HG02763 (cell line): ENCODE measurements at regions not wholly inside any gene's neighbourhood (a gene's known extent, or its start where the extent isn't known, plus 50 kb on each side); places are given as distances from the start of the nearest gene placed in this dataset.
"Not testable (repeated sequence)": the region's sequence is repeated elsewhere in the genome, so short reads cannot be mapped to it uniquely, and the experiment has no call there.

ENCODE experiments used
- ATAC-seq: cut with Tn5 transposase; IDR thresholded peaks from one replicate; pipeline ENCODE4 v1.9.1; 2021; ENCODE audit warnings: mild to moderate bottlenecking, moderate library complexity; ENCODE audit not compliant: unreplicated experiment

DNA sequence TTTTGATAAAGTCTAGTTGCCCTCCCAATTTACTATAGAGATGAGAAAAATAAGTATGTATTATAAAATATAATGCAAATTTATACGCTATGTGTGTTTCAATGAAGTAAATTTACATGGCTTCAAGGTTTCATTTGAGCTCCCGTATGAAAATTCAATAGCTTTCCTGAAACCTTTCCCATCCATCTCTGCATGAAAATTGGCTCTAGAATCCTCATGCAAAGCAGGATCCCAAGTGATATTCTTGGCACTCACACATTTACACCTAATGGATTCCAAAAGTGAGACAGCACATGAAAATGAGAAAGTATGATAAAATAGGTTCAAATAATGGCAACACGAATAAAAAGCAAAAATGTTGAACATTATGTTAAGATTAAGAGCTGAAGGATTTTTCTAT is 1595.8 kb upstream of the SEL1L start:
- ATAC-seq, result no peak

GRCh38 chr14:83133981-83134645 is 1600.5 kb upstream of the SEL1L start:
- no peak for ATAC-seq

DNA sequence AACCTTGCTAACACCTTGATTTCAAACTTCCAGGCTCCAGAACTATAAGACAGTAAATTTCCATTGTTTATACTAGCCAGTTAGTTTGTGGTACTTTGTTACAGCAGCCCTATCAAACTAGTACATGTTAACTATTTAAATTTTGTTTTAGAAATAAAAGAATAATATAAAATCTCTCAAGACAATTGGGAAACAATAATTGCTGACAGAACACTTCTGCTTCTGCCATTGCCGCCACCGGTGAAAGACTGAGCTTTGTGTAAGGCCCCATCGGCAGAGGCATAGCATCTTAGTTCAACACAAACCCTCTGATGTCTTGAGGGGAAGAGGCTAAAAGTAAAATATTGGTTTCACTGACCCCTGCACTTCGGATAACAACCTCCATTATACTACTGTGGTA is 1607.1 kb upstream of the SEL1L start:
- ATAC-seq, result no peak

GRCh38 chr14:83147006-83147405 is 1613.4 kb upstream of the SEL1L start:
- no peak for ATAC-seq

DNA sequence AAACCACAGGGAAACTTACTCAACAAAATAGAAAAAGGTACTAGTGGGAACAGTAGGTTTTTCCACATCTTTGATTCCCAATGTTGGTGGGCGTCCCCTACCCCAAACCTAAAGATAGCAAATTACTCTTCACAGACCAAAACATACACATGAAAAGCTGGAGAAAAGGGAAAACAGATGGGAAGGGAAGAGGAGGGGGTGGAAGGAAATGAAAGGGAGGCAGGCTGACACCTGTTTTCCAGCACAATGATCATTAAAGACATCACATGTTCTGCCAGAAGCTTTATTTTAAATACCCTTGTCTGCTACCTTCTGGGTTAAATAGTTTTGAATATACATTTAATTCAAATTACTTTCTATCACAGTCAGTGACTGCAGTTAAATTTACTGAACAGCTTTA is 1617.9 kb upstream of the SEL1L start:
- no peak for ATAC-seq

GRCh38 chr14:83153081-83153480 is 1619.4 kb upstream of the SEL1L start:
- no peak for ATAC-seq

- ATAC-seq, result no peak
These were observed 1628.8 kb upstream of the SEL1L start for GRCh38 chr14:83162361-83162929.

GRCh38 chr14:83163016-83163415 is 1629.4 kb upstream of the SEL1L start:
- no peak for ATAC-seq

GRCh38 chr14:83164016-83164415 is 1630.4 kb upstream of the SEL1L start:
- no peak for ATAC-seq

DNA sequence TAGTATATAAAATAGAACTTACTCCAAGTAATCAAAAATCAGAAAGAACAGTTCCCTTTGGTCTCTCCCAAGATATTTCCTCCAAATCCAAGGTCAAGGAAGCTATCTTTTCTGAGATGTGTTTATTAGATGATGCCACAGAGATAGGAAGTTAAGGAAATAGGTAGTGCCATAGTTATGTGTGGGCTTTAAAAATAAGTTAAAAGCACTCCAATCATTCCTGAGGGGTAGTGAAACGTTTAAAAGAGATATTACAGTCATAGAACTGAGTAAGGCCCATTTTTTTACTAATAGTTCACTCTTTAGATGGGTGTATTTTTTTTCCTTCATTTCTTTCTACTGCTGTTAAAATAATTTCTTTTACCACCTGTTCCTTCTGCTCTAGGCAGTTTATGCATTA is 1630.9 kb upstream of the SEL1L start:
- no peak for ATAC-seq

- ATAC-seq, result no peak
These were observed 1636.5 kb upstream of the SEL1L start for GRCh38 chr14:83170165-83170564.

DNA sequence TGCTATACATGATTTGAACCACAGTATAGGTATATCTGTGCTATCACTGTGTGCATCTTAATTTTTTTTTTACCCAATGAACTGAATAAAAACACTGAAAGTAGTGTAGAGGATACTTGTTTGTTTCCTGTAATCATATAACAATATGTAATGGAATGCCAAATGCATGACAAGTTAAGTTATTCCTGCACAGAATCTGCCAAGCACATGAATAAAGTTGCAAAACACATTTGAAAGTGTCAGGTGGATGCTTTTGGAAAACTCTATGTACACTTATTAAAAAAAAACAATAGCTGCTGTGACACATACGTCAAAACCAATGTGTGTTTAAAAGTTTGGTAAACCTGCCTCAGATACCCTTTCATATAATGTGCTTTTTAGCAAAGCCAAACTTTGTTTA is 1638.1 kb upstream of the SEL1L start:
- ATAC-seq, result no peak

DNA sequence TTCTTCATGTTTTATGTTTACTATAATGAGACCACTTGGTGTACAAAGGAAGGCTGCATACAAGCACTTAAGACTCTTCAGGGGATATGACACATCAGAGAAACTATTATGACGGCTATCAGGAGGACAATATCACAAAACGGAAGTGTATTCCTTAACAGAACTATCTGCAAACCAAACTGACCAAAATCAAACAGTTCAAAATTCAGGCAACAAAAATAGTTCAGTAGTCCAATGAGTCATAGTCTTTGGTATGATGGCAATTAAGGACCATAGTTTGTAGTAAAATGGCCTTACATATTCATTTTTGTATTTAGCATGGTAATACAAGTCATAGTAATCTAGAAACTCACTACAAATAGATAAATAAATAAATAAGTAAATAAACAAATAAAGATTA is 1638.7 kb upstream of the SEL1L start:
- ATAC-seq, result no peak

GRCh38 chr14:83173687-83174086 is 1640.0 kb upstream of the SEL1L start:
- no peak for ATAC-seq

DNA sequence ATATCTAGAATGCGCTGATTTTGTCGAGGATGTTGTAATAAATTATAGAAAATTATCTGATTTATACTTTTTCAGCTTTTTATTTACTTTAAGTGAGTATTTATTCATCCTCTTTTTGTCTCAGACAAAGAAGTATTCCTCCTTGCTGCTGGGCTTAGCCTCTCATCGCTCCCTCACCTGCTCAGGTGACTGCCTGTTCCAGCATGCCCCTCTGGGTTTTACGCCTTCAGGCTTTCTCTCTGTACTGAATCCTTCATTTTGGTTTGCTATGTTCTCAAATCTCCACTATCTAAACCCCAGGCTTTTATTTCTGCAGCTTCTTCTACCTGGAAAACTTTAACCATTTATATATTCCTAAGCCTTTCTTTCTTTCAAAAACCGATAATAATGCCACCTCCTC is 1650.9 kb upstream of the SEL1L start:
- no peak for ATAC-seq

GRCh38 chr14:83188311-83188710 is 1654.7 kb upstream of the SEL1L start:
- not testable (repeated sequence) for ATAC-seq

DNA sequence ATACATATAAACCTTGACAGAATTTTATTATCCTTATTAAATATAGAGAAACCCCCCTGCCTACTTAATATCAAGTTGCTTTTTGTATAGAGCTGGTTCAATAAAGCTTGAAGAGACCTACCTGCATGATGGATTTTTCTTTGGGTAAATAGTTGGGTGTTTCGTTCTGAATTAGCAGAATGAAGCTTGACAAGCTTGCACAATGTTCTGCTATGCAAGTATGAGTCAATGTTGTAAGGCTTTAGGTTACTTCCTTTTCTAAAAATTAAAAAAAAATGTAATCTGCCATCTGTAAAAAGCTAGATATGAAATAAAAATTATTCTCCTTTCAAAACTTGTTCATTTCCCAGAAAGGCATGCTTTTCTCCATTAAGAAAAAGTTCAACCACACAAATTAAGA is 1662.6 kb upstream of the SEL1L start:
- no peak for ATAC-seq

DNA sequence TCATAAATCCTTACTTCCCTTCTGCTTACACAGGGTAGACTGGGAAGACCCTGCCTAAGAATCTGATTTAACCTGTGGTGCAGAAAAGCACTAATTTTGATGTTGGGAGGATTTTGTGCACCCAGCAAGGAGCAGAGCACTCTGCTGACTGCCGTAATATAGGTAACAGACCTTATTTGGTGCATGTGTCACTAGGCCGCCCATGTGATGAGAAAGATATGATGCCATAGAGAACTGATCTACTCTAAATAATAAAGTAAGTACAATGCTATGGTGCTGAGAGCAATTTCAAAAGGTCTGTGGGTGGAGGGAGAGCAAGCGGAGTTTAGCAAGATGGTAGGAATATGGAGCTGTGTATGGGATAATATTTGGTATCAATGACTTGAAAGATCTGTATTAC is 1663.6 kb upstream of the SEL1L start:
- no peak for ATAC-seq

GRCh38 chr14:83207550-83207949 is 1673.9 kb upstream of the SEL1L start:
- ATAC-seq, result no peak

DNA sequence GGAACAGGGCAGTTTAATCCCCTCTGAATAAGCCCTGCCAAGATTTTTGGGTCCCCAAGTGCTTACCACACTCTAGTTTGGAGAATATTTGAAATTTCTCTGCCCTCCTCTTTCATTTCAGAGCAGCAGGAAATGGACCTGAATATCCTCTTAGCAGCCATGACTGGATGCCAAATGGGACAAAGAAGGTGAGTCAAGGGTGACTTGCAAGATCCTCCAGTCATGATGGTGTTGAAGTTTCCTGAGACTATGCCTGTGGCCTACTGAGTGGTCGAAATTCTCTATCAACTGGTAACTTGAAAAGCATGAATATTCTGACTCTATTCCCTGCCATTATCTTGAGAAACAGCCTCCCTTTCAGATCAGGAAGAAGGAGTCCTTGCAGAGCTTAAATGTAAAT is 1674.7 kb upstream of the SEL1L start:
- ATAC-seq, result no peak

DNA sequence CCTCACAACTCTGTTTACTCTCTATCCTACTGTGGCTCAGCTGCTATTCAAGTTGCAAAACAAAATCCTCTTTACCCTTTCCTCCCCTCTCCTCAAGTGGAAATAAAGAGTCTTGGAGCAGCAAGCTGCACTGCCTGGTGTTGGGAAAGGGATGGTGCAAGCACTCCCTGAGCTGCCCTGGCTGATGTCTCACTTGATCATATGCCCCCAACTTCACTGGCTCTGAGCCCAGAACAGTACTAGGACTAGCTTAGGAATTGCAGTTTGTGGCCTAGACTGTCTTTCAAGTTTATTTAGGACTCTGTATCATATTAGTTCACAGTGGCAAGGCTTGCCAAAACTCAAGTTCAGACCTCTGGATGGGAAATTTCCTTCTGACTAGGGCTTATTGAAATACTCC is 1683.8 kb upstream of the SEL1L start:
- ATAC-seq, result no peak

- ATAC-seq, result no peak
These were observed 1714.4 kb upstream of the SEL1L start for GRCh38 chr14:83247924-83248639.
